Testis (tissue), 2 donors: ENCODE measurements at regions not wholly inside any gene's neighbourhood (a gene's known extent, or its start where the extent isn't known, plus 50 kb on each side); places are given as distances from the start of the nearest gene placed in this dataset.

ENCODE experiments used
- DNase-seq: peaks from one replicate; pipeline ENCODE4 v3.0.0-alpha.2; 2019
- H3K27ac ChIP-seq, 2 donors: fragments of 200-600 bp; sonication (generic); one replicate each; pipeline ENCODE4 v1.5.1; 2019
- H3K27me3 ChIP-seq: fragments of 200-600 bp; sonication (generic); one replicate; pipeline ENCODE4 v1.5.1; 2019
- H3K36me3 ChIP-seq: fragments of 200-600 bp; sonication (generic); one replicate; pipeline ENCODE4 v1.5.1; 2017; ENCODE audit warnings: low read depth; ENCODE audit errors: missing control alignments
- H3K4me1 ChIP-seq: fragments of 200-600 bp; sonication (generic); one replicate; pipeline ENCODE4 v1.5.1; 2019
- H3K4me3 ChIP-seq, 2 donors: fragments of 200-600 bp; sonication (generic); one replicate each; pipeline ENCODE4 v1.5.1; 2017 to 2019
- H3K9me3 ChIP-seq: fragments of 200-600 bp; sonication (generic); one replicate; pipeline ENCODE4 v1.5.1; 2017
- CTCF ChIP-seq, 3 experiments: fragments of 450-650 bp in 2 of 3; fragments of 200-600 bp in 1 of 3; sonication (generic) in 1 of 3; IDR thresholded peaks; one replicate each; pipeline ENCODE4 v1.5.1; 2016 to 2019; ENCODE audit warnings: antibody characterized with exemption in 3 of 3, mild to moderate bottlenecking in 2 of 3, moderate library complexity in 1 of 3
- POLR2A ChIP-seq: fragments of 450-650 bp; IDR thresholded peaks from one replicate; pipeline ENCODE4 v1.6.1; 2017; ENCODE audit warnings: antibody characterized with exemption, mild to moderate bottlenecking, moderate library complexity
- WGBS, 2 donors: methylation state at CpG; one replicate each; pipeline ENCODE4 v1.1.5; 2018; 5-methylcytosine and 5-hydroxymethylcytosine counted together
- intact Hi-C: fragments of 100-400 bp; cut with DNase I; formaldehyde crosslinking; loops from one replicate; pipeline ENCODE4 v1.15.1; 2023; ENCODE audit warnings: low total_unique reads

DNA sequence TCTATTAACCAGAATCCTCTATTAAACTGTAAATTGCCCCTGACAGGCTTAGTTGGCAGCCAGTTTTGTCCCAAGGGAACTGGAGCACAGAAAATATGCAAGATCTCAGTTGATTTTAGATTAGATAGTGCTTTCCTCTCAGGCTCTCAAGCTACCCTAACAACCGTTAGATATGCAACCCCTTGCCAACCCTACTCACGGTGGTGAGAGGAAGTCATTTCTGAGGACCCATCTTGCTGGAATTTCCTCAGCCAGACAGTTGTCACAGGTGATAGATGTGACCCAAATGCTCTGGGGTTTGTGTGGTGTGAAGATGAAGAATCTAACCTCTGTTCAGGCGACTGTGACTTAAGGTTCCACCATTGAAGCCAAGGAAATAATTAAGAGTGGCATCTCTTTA lies 447.1 kb downstream of the MID1IP1 start:
- Histone ChIP-seq H3K27ac (no peak overlapping the region), H3K4me3 (no peak overlapping the region), H3K27me3 (no peaks in the 10 kb centered on the region), H3K9me3 (no peaks in the 10 kb centered on the region), H3K4me1 (no peaks in the 10 kb centered on the region), H3K36me3 (no peaks in the 10 kb centered on the region)
- TF ChIP-seq CTCF (IDR thresholded peaks at IDR 0.05) (no peak), POLR2A (no peak)
- no peak for DNase-seq
- intact Hi-C loops: no loop called here
- 77 to 88% methylated on average over 1 to 3 of the region's 3 CpGs for WGBS, 2 donors

GRCh38 chrX:39249999-39250398 lies 448.7 kb downstream of the MID1IP1 start:
- intact Hi-C loops: no loop called here

DNA sequence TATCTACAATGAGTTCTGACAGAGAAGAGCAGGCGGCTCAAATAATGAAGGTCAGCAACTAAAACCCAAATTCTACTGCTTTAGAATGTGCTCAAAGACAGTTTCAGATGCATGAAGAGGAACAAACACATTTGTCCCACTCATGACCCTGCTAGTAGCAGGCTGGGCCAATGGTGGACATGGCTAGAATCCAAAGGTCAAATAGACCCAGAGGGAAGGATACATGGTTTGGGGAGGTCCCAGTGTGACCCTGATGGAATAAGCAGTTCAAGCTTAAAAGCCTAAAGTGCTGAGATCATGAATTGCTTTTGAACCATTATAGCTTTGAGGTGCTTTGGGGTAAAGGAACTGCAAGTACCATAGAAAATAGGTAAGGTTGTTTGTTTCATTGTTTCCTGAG lies 450.7 kb downstream of the MID1IP1 start:
- intact Hi-C loops: no loop called here
- WGBS, 2 donors: 89 to 100% methylated on average over 1 of the region's 1 CpG
- TF ChIP-seq POLR2A (no peak), CTCF (IDR thresholded peaks at IDR 0.05) (no peak)

More at GRCh38 chrX:39249999-39250398, 448.7 kb downstream of the MID1IP1 start:
- TF ChIP-seq CTCF (IDR thresholded peaks at IDR 0.05): no peak
- Histone ChIP-seq H3K4me1 (no peaks in the 10 kb centered on the region), H3K9me3 (no peaks in the 10 kb centered on the region), H3K27ac (no peak overlapping the region), H3K36me3 (no peaks in the 10 kb centered on the region), H3K4me3 (no peak overlapping the region), H3K27me3 (no peaks in the 10 kb centered on the region)
- DNase-seq: no peak

GRCh38 chrX:39253551-39253950 lies 452.3 kb downstream of the MID1IP1 start:
- no peaks in the 10 kb centered on the region for H3K27me3 ChIP-seq
- TF ChIP-seq POLR2A (no peak), CTCF (IDR thresholded peaks at IDR 0.05) (no peak)
- H3K4me1 ChIP-seq: no peaks in the 10 kb centered on the region
- no peak overlapping the region for H3K4me3 ChIP-seq
- intact Hi-C loops: no loop called here
- H3K27ac ChIP-seq: no peak overlapping the region
- no peaks in the 10 kb centered on the region for H3K36me3 ChIP-seq
- DNase-seq: no peak
- H3K9me3 ChIP-seq: no peaks in the 10 kb centered on the region

More for the DNA sequence above, 450.7 kb downstream of the MID1IP1 start:
- Histone ChIP-seq H3K9me3 (no peaks in the 10 kb centered on the region), H3K27ac (no peak overlapping the region), H3K4me3 (no peak overlapping the region), H3K27me3 (no peaks in the 10 kb centered on the region), H3K36me3 (no peaks in the 10 kb centered on the region), H3K4me1 (no peaks in the 10 kb centered on the region)
- no peak for DNase-seq

DNA sequence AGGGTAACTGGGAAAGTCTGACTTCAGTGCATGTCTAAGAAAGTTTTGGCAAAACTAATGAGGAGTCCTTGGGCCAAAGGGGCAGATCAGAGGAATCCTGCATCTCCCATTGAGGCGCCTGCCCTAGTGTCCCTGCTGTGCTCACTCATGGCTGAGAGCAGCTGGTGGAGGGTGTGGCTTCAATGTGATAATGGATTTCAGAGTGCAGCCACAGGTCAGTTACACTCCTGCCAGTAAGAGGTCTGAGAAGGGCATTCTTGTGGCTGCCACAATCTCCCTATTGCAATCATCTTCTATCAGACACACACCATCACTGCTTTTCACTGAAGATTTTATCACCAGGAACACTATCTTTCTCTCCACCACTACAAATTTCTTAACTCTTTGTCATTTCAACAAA lies 457.1 kb downstream of the MID1IP1 start:
- no peak for TF ChIP-seq POLR2A
- no peak for TF ChIP-seq CTCF (IDR thresholded peaks at IDR 0.05)
- Histone ChIP-seq H3K4me1 (no peaks in the 10 kb centered on the region), H3K27ac (no peak overlapping the region), H3K4me3 (no peak overlapping the region), H3K36me3 (no peaks in the 10 kb centered on the region), H3K9me3 (no peaks in the 10 kb centered on the region), H3K27me3 (no peaks in the 10 kb centered on the region)
- intact Hi-C loops: no loop called here
- DNase-seq: no peak
- WGBS, 2 donors: 67 to 88% methylated on average over 1 of the region's 1 CpG
